Panc1 (cell line): ENCODE measurements at regions not wholly inside any gene's neighbourhood (a gene's known extent, or its start where the extent isn't known, plus 50 kb on each side); places are given as distances from the start of the nearest gene placed in this dataset.

ENCODE experiments used
- ATAC-seq: fragments of 200-7000 bp; cut with Tn5 transposase; 2 replicates; pipeline ENCODE4 v1.9.1; 2020; ENCODE audit warnings: mild to moderate bottlenecking, moderate library complexity
- BruUV-seq: library from RNA; stranded (reverse); fragments of 400-500 nt; replicated peaks from 2 replicates; lab custom pipeline; 2021; lab: Mats Ljungman, UMichigan
- CTCF ChIA-PET: fragments of 300-600 bp; sonication (Branson Sonifier 250); formaldehyde crosslinking; loops from one replicate; lab custom pipeline; 2022; ENCODE audit warnings: antibody characterized with exemption; lab: Charles Lee
- POLR2A ChIA-PET: fragments of 300-600 bp; sonication (Branson Sonifier 250); formaldehyde crosslinking; loops from one replicate; lab custom pipeline; 2022; ENCODE audit warnings: antibody characterized with exemption; lab: Charles Lee
- DNase-seq: peaks from one replicate; pipeline ENCODE4 v3.0.0-alpha.2; 2010; ENCODE audit warnings: low read depth, low spot score
- H3K27ac ChIP-seq: 2 replicates; pipeline ENCODE4 v1.5.1; 2011; ENCODE audit warnings: mild to moderate bottlenecking, low read length, inconsistent platforms
- H3K27me3 ChIP-seq: fragments of 200-500 bp; sonication (Bioruptor generic); 2 replicates; pipeline ENCODE4 v1.6.0; 2014; ENCODE audit warnings: low read length, inconsistent platforms; ENCODE audit not compliant: control insufficient read depth, insufficient read depth
- H3K36me3 ChIP-seq: fragments of 200-500 bp; sonication (Bioruptor generic); 2 replicates; pipeline ENCODE4 v1.5.1; 2014; ENCODE audit warnings: inconsistent platforms, mild to moderate bottlenecking, low read length, moderate library complexity; ENCODE audit not compliant: control insufficient read depth, insufficient read depth
- H3K4me1 ChIP-seq: 2 replicates; pipeline ENCODE4 v1.5.1; 2011; ENCODE audit warnings: inconsistent platforms, mild to moderate bottlenecking, low read length, moderate library complexity; ENCODE audit not compliant: control insufficient read depth, insufficient read depth
- H3K4me3 ChIP-seq, 2 experiments: 2 replicates each; pipeline ENCODE4 v1.5.1; 2011 to 2012; ENCODE audit warnings: low read depth in 2 of 2, low read length in 2 of 2, mild to moderate bottlenecking in 2 of 2, inconsistent platforms in 1 of 2, moderate library complexity in 1 of 2
- H3K9me3 ChIP-seq: fragments of 200-500 bp; sonication (Bioruptor generic); 2 replicates; pipeline ENCODE4 v1.5.1; 2014; ENCODE audit warnings: low read depth, mild to moderate bottlenecking, inconsistent platforms, low read length, moderate library complexity; ENCODE audit not compliant: control insufficient read depth, insufficient read depth
- POLR2AphosphoS5 ChIP-seq: IDR thresholded peaks from 2 replicates; pipeline ENCODE4 v1.6.1; 2012; ENCODE audit warnings: mild to moderate bottlenecking, low read depth, low read length, moderate library complexity
- REST ChIP-seq, 2 experiments: IDR thresholded peaks; 2 replicates each; pipeline ENCODE4 v1.6.1; 2011 to 2012; ENCODE audit warnings: low read depth in 2 of 2, control low read depth in 1 of 2, low read length in 1 of 2, mild to moderate bottlenecking in 1 of 2, moderate library complexity in 1 of 2; ENCODE audit not compliant: insufficient read depth in 1 of 2
- SIN3A ChIP-seq: IDR thresholded peaks from 2 replicates; pipeline ENCODE4 v1.6.1; 2012; ENCODE audit warnings: low read depth, mild to moderate bottlenecking, low read length, moderate library complexity, borderline replicate concordance; ENCODE audit not compliant: insufficient read depth
- TCF7L2 ChIP-seq: IDR thresholded peaks from 2 replicates; pipeline ENCODE4 v1.6.1; 2011; ENCODE audit warnings: mild to moderate bottlenecking, low read depth, low read length, inconsistent platforms
- in situ Hi-C: cut with HindIII; loops from 2 replicates; pipeline ENCODE4 v1.10.0; 2016; ENCODE audit warnings: low sequenced_read_pairs, low pct_unique_long_range_greater_than_20kb
- intact Hi-C: fragments of 100-400 bp; cut with micrococcal nuclease; formaldehyde crosslinking; loops from one replicate; pipeline ENCODE4 v1.10.0; 2022; ENCODE audit not compliant: unreplicated experiment
- TF ChIP-seq, protein P1 (sequence below): fragments of 450-650 bp; IDR thresholded peaks from 2 replicates; pipeline ENCODE4 v1.5.1; 2017; ENCODE audit warnings: mild to moderate bottlenecking

- no peak for ATAC-seq
- TF ChIP-seq TCF7L2 (no peak), SIN3A (no peak), POLR2AphosphoS5 (no peak), REST (IDR thresholded peaks at IDR 0.05; ENCODE audit: insufficient read depth in 1 of 2, low read depth in 2 of 2, low read length in 1 of 2) (no peak)
- TF ChIP-seq, protein P1, sequence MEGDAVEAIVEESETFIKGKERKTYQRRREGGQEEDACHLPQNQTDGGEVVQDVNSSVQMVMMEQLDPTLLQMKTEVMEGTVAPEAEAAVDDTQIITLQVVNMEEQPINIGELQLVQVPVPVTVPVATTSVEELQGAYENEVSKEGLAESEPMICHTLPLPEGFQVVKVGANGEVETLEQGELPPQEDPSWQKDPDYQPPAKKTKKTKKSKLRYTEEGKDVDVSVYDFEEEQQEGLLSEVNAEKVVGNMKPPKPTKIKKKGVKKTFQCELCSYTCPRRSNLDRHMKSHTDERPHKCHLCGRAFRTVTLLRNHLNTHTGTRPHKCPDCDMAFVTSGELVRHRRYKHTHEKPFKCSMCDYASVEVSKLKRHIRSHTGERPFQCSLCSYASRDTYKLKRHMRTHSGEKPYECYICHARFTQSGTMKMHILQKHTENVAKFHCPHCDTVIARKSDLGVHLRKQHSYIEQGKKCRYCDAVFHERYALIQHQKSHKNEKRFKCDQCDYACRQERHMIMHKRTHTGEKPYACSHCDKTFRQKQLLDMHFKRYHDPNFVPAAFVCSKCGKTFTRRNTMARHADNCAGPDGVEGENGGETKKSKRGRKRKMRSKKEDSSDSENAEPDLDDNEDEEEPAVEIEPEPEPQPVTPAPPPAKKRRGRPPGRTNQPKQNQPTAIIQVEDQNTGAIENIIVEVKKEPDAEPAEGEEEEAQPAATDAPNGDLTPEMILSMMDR: no peak
- no peak for DNase-seq
- Histone ChIP-seq H3K4me3 (no peak overlapping the region), H3K4me1 (no peaks in the 10 kb centered on the region), H3K27me3 (no peaks in the 10 kb centered on the region), H3K36me3 (no peaks in the 10 kb centered on the region), H3K9me3 (no peaks in the 10 kb centered on the region), H3K27ac (no peak overlapping the region)
- ChIA-PET POLR2A (no interaction called here), CTCF (no interaction called here)
- in situ Hi-C loops: no loop called here
- intact Hi-C loops: no loop called here
- no TSS peak for BruUV-seq
Measured at GRCh38 chr7:131608116-131608500, 51.7 kb upstream of the PODXL start.

DNA sequence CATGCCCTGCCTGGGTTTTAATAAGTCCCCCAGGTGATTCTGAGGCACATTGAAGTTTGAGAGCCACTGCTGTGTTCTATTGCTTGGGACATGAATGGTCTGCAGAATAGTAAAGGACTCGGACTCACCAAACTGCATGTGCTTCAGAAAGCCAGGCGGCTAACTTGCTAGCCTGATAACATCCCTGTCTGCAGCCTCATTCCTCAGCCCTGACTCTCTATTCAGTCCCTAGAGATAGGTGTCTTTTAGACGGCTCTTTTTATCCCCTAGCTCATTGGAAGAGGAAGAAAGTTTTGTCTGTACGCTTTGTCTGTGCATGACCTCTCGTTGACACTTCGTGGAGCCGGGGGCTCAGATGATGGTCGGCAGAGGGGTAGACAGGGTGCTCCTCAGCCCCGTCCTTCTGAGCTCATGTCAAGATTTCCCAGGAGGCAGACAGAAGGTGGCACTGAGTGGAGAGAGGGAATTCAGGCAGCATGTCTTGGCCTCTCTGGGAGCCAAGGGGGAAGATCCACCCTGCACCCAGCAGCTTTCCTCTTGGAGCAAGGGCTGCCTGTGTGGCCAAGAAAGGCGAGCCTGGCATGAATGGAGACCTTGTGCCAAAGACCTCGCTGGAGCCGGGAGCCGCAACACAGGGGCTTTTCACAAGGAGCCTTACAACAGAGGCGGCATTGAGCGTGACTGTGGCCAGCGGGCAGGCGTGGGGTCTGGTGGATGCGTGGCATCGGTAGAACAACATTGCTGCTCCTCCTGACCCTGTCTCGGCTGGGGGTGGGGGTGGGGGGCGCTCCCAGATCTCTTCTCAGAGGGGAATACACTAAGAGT lies 51.1 kb upstream of the PODXL start:
- no peak for DNase-seq
- TF ChIP-seq TCF7L2: no peak
- Histone ChIP-seq H3K9me3 (no peaks in the 10 kb centered on the region), H3K4me3 (no peak overlapping the region), H3K36me3 (no peaks in the 10 kb centered on the region), H3K4me1 (no peaks in the 10 kb centered on the region), H3K27me3 (no peaks in the 10 kb centered on the region), H3K27ac (no peak overlapping the region)
- POLR2A ChIA-PET: no interaction called here
- intact Hi-C loops (no loop called here), in situ Hi-C loops (no loop called here)
- ATAC-seq: no peak
- CTCF ChIA-PET: no interaction called here
- no TSS peak for BruUV-seq
